D341Med (cell line): ENCODE measurements at regions not wholly inside any gene's neighbourhood (a gene's known extent, or its start where the extent isn't known, plus 50 kb on each side); places are given as distances from the start of the nearest gene placed in this dataset.

ENCODE experiments used
- DNase-seq: peaks from one replicate; pipeline ENCODE4 v3.0.0; 2012; ENCODE audit warnings: low spot score

DNA sequence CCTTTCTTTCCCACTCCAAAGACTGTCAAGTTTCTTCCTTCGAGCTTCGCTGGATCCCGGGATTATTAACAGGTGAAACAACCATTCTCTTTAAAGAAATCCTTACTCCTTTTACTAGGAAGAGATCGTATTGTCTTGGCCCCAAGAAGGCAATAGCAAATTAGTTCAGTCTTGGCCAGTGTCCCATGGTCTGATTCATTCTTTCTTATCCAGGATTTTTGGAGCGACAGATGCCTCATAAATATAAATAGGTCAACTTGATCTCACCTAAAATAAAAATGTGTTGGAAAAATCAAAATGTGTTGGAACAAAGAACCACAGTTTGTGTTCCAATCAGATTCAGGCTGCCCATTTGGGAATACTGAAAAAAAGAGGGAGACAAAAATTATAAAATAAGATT, 140.1 kb upstream of the TMEM108 start:
- no peak for DNase-seq

DNA sequence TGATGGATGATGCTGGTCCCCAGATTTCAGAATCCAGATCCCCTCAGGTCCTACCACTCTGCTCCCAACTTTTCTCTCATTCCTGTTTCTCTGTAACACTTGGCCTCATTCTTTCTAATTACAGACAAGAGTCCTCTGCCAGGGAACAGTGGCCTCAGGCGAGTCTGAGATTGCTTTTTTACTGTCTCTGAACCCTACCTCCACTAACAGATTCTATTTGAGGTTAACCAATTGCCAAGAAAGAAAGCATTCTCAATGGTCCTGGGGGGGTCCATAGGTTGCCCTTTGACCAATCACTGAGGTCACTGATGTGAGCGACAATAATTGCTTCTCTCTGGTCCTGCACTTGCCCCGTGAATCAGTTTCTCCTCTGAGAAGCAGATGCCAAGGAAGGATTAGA, 145.2 kb upstream of the TMEM108 start:
- DNase-seq: no peak

DNA sequence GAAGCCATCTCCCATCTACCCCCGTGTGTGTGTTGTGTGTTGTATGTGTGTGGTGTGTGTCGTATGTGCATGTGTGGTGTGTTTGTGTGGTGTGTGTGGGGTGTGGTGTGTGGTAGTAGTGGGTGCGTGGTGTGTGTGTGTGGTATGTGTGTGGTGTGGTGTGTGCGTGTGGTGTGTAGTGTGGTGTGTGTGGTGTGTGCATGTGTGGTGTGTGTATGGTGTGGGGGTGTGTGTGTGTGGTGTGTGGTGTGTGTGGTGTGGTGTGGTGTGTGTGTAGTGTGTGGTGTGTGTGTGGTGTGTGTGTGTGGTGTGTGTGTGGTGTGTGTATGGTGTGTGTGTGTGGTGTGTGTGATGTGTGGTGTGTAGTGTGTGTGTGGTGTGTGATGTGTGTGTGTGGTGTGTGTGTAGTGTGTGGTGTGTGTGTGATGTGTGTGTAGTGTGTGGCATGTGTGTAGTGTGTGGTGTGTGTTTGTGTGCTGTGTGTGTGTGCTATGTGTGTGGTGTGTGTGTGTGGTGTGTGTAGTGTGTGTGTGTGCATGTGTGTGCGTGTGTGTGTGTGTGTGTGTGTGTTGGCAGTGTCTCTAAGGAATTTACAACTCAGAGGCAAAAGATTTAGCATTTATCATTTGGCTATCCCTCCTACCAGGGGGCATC, 156.3 kb upstream of the TMEM108 start:
- no peak for DNase-seq

DNA sequence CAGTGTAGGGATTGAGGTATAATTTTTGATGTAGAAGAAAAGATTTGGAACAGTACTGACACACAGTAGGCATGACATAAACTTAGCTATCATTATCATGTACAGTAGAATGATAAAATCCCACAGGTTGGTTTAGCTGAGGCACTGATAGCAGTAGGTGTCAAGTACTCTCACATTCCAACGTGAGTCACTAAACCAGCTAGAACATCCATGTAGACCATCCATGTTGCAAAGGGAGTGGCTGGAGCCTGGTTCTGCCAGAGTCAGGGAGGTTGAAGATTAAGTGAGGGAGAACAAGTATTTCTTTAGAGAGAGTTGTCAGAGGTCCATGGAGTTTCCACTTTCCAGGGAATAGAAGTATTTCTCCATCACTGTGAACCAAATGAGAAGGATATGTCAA, 157.2 kb upstream of the TMEM108 start:
- DNase-seq: no peak

DNA sequence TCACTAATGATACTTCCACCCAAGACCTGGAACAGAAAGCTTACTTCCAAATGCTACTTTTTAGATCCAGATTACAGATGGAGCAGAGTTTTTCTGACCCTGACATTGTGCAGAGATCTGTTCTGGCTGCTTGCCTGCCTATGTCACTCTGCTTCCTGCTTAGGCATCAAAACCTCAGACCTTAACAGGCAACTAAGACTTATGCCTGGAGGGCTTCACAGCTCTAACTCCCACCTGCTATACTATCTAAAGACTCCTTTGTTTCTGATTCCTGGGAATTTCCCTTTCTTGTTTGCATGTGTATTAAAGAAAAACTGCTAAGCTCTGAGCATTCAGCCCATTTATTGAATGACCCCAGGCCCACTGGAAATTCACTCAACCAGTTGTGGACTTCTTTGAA, 157.4 kb upstream of the NPHP3 start:
- no peak for DNase-seq

DNA sequence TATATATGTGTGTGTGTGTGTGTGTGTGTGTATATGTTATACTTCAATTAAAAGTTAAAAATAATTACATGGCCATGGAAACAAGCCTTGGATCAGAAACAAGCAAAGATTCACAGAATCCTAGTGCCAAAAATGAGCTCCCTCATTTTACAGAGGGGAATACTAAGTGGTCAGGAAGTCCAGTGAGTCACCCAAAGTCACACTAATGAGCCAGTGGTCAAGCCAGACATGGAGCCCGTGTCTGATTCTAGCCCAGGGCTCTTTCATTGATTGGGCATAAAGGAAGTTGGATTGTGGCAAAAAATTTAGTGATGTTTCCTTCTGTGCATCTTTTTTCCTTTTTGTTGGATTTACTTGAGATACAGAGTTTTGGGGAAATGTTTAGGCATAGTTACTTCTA, 152.5 kb upstream of the NPHP3 start:
- no peak for DNase-seq

DNA sequence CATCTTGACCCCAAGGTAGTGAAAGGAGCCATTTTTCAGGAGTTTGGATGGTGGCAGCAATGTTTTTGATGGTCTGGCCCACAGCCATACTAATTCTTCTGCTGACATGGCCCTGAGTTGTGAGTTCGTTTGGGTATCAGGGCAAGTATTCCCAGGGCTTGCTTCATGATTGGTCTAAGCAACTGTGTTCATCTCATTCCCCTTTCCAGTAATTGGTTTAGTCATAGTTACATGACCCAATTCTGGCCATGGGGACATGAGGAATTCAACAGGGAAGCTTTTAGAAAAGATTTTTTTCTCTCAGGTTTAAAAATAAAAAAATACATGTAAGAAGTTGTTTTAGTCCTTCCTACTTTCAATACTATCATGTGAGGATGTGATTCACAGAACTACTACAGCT, 150.5 kb upstream of the NPHP3 start:
- DNase-seq: no peak

DNA sequence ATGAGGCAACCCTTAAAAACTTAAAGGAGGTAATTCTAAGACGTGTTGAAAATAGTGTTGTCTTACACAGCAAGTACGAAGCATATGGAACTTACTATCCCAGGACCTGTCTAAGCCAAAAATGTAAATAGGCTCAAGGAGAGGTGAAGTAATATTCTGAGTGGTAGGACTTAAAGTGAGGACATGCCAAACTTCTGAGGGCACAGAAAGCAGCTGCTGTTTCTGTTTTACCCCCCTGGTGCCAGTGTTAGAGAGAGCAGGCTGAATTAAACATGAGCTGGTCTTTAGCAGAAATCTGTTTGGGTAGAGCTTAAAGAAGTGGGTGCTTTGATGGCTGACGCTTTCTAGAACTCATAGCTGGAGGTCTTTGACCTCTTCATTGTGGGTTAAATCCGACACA, 149.7 kb upstream of the NPHP3 start:
- DNase-seq: no peak

DNA sequence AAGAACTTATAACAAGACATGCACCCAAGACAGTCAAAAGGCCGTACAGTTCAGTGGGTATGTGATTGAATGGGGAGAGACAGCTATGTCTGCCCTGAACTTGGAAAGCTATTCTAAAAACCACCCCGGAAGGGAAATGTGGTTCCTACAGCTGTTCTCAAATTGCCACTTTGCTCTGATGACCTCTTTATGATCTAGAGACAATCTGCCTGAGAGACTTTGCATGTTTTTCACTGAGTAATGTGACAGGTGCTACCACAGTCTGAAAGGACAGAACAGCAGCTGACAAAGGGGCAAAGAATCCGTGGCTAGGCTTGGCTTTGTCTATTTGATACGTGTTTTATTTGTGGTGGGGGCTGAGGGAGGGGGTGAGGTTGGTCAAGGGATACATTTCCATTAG, 148.3 kb upstream of the NPHP3 start:
- no peak for DNase-seq

DNA sequence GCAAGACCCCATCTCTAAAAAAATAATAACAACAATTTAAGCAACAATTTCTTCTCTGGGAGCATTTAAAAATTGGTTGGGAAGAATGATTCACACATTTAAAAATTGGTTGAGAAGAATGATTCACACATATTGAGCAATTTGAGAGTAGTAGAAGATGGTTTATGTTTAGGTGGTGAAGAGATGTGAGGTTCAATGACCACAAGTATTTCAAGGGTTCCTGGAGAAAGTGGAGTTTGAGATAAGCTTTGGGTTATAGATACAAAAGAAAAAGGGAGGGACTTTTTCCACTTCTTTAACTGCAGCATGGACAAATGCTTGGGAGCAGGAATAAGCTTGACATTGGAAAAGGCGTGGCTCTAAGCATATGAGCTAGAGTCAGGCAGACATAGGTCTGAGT, 145.7 kb upstream of the NPHP3 start:
- no peak for DNase-seq

DNA sequence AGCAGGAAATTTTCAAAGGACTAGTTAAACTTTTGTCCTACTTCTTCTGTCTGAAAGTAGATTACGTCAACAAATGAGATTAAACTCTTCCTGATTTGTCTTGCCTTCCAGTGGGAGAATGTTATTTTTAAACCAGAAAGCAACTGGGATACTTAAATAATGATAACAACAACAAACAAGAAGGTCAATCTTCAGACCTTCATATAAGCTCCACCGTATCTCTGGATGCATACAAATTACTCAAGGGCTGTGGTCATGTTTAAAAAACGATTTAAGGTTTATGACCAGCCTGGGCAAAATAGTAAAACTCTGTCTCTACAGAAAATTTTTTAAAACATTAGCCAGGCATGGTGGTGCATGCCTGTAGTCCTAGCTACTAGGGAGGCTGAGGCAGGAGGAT, 145.3 kb upstream of the NPHP3 start:
- DNase-seq: no peak

DNA sequence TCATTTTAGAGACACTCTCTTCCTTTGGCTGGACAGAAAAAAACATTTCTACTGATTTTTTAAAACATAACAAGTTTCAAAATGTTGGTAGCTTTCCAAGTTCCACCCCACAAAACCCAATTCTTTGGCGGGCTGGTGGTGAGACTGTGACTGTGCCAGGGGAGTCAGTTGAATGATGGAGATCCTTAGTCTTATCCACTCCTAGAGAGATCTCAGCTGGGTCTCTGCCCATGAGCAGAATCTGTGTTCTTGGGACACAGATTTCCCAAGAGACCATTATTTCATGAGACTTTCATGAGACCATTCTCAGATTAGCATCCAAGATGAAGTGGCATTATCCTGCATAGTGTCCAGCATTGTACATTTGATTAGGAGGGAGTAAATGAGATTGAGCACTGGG, 135.1 kb upstream of the NPHP3 start:
- no peak for DNase-seq

DNA sequence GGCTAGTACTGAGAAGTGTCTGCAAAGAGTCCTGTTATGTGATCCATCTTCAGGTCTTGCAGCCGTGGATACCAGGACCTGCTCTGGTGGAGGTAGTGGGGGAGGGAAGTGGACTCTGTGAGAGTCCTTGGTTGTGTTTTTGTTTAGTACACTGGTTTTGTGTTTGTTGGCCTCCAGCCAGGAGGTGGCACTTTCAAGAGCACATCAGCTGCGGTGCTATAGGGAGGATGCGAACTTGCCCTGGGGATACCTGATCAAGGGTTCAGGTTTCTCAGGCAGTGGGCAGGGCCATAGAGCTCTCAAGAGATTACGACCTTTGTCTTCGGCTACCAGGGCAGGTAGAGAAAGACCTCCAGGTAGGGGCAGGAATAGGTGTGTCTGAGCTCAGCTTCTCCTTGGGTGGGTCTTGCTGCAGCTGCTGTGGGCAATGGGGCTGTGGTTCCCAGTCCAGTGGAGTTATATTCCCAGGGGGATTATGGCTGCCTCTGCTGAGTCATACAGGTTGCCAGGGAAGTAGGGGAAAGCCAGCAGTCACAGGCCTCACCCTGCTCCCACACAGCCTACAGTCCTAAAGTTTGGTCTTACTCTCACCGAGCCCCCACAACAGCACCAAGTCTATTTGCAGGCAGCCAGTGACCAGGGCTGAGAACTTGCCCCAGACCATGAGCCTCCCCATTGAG, 132.8 kb upstream of the NPHP3 start:
- no peak for DNase-seq

DNA sequence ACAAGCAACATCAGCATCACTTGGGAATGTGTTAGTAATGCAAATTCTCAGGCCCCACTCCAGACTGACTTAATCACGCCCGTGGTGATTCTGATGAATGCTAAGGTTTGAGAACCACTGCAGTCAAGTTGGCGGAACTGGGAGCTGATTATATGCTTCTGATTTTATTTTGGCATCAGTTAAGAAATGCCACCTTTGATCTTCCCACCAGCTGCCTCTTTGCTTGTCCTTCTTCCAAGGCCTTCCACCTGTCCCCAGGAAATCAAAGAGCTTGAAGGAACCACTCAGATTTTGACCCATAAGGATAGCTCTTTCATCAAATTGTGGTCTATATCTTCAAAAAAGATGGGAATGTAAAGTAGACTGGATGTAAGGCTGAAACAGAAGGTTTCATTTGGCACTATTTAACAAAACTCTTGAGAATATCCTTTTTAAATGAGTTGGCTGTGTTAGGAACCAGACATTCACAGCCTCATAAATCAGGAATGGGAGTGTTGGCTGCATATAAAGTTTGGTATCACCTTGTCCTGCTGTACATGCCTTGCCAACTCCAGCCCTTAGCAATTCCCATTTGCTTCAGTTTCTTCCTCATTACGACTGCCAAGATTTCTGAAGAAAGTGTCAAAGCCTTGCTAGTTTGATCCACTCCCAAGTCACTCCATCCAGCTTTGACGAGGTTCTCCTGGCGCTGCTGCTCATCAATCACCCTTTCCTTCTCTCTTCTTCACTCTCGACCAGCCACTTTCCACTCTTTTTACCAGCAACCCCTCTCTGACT, 125.8 kb upstream of the NPHP3 start:
- no peak for DNase-seq

DNA sequence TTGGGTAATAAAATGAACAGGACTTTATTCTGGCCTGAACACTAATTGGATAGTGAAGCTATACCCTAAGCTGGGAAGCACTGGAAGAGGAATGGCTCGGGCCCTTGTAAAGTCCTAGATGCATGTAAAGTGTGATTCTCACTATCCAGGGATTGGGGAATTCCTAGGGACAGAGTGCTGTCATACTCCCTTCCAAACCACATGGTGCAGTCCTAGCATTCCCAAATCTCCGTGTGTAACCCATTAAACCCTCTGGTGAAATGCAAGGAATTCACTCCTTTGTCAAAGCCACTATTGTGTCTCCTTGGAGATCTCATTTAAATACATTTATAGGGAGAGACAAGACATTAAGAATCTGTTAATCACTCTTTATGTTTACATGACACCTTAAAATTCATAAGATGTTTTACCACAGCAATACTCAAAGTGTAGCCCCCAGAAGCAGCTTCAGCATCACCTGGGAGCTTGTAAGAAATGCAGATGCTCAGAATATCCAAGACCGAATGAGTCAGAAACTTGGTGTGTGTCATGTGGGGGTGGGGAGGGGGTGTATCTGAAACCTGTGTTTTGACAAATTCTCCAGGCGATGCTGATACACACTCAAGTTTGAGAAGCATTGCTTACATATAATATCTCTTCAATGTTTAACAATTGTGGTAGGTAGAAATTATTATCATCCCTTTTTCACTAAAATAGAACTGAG, 121.8 kb upstream of the NPHP3 start:
- no peak for DNase-seq

DNA sequence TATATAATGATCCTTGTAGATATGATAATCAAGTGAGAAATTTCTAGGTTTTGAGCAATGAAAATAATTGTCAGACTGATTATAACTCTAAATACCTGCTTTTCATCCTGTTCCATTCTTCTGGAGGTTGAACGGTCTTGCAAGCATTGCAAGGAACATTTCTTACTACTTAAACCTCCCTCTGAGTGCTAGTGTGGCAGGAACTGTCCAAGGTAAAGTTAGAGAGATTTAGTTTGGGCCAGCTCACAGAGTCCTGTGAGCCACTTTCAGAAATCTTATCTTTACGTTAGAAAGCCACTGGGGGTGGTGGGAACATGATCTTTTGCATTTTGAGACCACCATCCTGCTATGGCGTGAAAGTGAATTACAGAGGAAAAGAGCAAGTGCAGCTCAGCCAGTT, 121.1 kb upstream of the NPHP3 start:
- DNase-seq: no peak

DNA sequence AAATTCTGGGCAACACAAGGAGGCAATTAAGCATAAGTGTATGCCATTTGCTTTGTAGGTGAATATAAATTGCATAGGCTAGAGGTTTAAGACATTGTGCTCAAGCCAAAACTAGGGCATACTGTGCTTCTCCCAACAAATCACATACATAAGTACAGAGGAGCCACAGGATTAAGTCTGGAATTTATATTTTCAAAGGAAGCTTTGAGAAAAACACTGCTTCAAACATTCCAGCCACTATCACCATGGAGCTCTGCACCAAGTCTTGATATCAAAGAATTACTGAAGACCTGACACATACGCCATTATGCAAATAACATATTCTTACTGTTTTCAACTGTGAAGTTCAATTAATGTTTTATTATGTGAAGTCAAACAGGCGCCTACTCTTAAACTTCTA, 119.4 kb upstream of the NPHP3 start:
- no peak for DNase-seq

DNA sequence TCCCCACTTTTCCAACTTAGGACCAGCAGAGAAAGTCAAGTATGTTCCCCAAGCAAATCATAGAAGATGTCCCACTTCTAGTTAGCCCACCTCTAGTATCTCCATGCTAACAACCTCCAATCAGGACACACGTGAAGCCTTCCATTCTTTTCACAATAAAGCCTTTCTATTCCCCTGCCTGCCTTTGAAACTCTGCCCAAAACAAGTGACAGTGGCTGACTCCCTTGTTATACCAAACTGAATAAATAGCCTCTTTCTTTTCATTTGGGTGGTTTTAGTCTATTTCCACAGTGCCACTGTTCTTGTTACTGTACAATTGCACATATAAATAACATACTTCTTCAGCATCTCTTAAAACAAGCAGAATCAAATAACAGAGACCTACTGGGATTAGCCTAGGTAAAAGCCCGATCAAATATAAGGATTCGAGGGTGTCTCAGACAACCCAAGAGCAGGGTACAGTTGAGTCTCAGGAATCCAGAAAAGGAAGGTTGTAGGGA, 118.0 kb upstream of the NPHP3 start:
- DNase-seq: no peak

DNA sequence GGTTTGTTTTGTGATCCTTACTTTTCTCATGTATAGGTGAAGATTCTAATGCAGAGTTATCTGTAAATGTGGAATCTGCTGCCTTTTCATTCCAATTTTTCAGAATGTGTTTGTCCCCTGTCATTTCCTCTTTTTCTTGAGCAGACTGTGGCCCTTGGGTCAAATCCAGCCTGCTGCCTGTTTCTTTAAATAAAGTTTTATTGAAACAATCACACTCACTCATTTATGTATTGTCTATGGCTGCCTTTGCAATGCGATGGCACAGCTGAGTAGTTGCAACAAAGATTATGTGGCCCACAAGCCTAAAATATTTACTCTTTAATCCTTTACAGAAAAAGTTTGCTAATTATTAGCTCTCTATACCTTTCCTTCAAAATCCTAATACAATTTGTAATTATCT, 116.3 kb upstream of the NPHP3 start:
- DNase-seq: no peak

DNA sequence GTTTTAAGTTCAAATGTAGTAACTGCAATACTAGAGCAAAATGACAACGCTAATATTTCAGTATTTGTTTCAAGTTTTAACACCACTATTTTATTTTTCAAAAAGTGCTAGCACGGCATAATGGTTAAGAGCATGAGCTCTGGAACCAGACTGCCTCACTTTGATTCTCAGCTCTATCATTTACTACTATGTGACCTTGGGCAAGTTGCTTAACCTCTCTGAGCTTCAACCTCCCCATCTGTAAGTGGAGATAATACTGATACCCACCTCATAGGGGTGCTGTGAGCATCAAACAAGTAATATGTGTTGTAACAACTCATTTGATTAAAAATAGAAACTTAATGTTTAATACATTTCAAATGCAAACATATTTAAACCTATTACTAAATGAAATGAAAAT, 115.4 kb upstream of the NPHP3 start:
- no peak for DNase-seq

DNA sequence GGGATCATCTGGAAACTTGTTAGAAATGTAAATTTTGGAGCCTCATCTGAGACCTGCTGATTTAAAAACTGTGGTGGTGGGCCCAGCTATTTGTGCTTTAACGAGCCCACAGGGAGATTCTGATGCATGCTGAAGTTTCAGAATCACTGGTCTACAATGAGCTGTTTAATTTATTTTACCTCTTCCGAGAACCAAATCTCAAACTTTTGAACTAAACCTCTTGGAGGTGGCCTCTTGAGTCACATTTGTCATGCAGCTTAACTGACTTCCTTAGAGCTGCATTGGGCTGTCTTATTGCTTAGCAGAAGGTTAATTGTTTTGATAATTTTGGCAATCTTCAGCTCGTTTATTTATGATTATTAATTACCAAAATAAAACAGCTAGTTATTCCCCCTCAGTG, 112.1 kb upstream of the NPHP3 start:
- no peak for DNase-seq

DNA sequence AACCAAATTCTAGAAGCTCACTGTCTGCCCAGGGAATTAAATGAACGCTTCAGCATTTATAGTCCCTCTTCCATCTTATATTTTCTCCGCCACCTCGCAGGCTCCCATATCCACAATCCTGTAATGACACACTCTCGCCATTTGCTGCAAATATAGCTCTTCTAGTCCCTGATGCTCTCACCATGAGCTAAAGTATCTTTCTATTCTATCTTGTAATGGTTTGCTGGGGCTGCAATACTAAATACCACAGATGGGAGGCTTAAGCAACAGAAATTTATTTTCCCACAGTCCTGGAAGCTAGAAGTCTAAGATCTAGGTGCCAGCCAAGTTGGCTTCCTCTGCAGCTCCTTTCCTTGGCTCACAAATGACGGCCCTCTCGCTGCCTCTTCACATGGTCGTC, 106.9 kb upstream of the NPHP3 start:
- DNase-seq: no peak

DNA sequence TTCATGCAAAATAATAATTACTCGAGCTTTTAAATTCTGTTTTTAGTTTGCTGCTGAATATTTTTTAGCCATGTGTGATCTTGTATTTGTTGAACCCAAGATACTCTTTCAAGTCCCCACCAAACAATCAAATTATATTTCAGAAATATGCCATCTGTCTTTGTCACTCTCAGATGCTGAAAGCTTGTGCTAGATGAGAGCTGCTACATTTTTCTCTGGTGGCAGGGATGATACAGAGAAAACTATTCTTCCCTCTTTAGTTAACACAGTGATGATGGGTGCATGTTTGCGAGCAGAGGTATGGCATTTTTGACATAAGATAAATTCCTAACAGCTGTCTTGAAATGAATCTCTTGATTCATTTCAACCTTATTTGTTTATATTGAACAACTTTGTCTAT, 100.6 kb upstream of the NPHP3 start:
- no peak for DNase-seq
